ENCODE measurements at regions not wholly inside any gene's neighbourhood (a gene's known extent, or its start where the extent isn't known, plus 50 kb on each side); places are given as distances from the start of the nearest gene placed in this dataset.

DNA sequence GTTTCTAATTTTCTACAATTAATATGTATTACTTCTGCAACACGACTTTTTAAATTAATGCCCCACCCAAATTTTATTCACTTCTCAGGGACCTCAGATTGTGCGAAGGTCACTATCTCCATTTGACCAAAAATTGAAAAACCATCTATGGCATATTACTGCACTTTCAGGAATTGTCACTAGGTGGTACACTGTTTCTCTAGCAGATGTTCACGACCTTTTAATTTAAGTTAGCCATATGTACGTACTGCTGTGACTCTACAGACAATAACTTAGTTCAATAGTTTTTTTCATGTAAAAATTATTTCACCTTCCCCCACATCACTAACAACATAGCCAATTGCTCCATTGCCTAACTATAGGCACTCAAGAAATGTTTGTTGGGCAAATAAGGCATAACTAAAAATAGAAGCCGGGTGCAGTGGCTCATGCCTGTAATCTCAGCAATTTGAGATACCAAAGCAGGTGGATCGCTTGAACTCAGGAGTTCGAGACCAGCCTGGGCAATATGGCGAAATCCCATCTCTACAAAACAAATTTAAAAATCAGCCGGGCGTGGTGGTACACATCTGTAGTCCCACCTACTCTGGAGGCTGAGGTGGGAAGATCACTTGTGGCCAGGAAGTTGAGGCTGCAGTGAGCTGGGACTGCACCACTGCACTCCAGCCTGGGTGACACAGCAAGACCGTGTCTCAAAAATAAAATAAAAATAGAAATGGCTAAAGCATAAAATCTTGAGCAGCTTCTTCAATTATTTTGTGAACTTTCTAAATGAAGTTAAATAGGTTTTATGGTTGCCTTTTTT is 75.7 kb upstream of the PKN2 start:
- DNase-seq (peak; percentile 8), ATAC-seq (peak; percentile 87)
- Mint-ChIP-seq H3K4me1 (ENCODE audit: low read depth) (no peaks in the 10 kb centered on the region), H3K27me3 (peaks cover 2% of the 10 kb centered on the region), H3K27ac (no peak overlapping the region), H3K36me3 (ENCODE audit: low read depth) (no peaks in the 10 kb centered on the region), H3K4me3 (no peak overlapping the region), H3K9me3 (no peaks in the 10 kb centered on the region)
- ChIA-PET POLR2A (interaction anchor here (1.0 kb wide), 1 partner anchor 212 kb away, joined by 4 read pairs; no protein-coding TSS in a partner anchor), CTCF (interaction anchor here (1.5 kb wide), 1 partner anchor 428 kb away, joined by 4 read pairs; no protein-coding TSS in a partner anchor)
- intact Hi-C loops (cut with micrococcal nuclease), result no loop called here
- TF ChIP-seq, protein P1, sequence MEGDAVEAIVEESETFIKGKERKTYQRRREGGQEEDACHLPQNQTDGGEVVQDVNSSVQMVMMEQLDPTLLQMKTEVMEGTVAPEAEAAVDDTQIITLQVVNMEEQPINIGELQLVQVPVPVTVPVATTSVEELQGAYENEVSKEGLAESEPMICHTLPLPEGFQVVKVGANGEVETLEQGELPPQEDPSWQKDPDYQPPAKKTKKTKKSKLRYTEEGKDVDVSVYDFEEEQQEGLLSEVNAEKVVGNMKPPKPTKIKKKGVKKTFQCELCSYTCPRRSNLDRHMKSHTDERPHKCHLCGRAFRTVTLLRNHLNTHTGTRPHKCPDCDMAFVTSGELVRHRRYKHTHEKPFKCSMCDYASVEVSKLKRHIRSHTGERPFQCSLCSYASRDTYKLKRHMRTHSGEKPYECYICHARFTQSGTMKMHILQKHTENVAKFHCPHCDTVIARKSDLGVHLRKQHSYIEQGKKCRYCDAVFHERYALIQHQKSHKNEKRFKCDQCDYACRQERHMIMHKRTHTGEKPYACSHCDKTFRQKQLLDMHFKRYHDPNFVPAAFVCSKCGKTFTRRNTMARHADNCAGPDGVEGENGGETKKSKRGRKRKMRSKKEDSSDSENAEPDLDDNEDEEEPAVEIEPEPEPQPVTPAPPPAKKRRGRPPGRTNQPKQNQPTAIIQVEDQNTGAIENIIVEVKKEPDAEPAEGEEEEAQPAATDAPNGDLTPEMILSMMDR (IDR thresholded peaks at IDR 0.05), result peak; percentile 72

DNA sequence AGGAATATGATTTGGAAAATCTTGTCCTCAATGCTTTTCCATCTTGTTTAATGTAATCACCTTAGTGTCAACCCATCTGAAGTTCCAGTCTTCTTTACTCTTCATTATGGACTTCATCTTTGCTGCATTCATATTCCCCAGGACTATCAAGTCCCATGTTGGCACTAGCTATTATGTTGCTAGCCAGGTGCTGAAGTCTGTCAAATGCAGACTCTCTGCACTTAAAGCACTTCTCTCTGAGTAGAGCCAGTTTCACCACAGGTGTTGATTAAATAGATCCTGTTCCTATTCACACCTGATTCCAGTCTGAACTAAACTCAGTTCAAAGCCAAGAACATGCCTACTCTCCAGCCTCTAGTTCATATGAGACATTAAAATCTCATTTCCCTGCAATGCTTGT is 75.0 kb upstream of the PKN2 start:
- Mint-ChIP-seq H3K4me1 (ENCODE audit: low read depth) (no peaks in the 10 kb centered on the region), H3K9me3 (no peaks in the 10 kb centered on the region), H3K27me3 (peaks cover 2% of the 10 kb centered on the region), H3K27ac (no peak overlapping the region), H3K36me3 (ENCODE audit: low read depth) (no peaks in the 10 kb centered on the region), H3K4me3 (no peak overlapping the region)
- ChIA-PET POLR2A (interaction anchor here (1.0 kb wide), 1 partner anchor 212 kb away, joined by 4 read pairs; no protein-coding TSS in a partner anchor), CTCF (interaction anchor here (1.5 kb wide), 1 partner anchor 428 kb away, joined by 4 read pairs; no protein-coding TSS in a partner anchor)
- ATAC-seq (no peak), DNase-seq (no peak)
- intact Hi-C loops (cut with micrococcal nuclease), result no loop called here
- TF ChIP-seq, protein P1 (IDR thresholded peaks at IDR 0.05), result no peak

DNA sequence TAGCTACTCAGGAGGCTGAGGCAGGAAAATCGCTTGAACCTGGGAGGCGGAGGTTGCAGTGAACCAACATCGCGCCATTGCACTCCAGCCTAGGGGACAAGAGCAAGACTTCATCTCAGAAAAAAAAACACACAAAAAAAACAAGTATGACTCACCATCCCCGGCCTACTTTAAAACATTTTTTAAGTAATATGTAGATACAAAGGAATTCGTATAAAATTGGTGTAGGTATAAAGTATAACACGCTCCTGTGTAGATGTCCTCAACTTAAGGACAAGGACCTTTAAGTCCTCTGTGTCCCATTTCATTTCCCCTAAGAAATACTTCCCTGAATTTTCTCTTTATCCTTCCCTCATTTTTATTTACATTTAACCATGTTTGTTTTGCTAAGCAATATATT is 73.4 kb upstream of the PKN2 start:
- Mint-ChIP-seq H3K27me3 (peaks cover 3% of the 10 kb centered on the region), H3K4me1 (ENCODE audit: low read depth) (no peaks in the 10 kb centered on the region), H3K9me3 (peaks cover 1% of the 10 kb centered on the region), H3K4me3 (no peak overlapping the region), H3K27ac (no peak overlapping the region), H3K36me3 (ENCODE audit: low read depth) (no peaks in the 10 kb centered on the region)
- DNase-seq, result no peak
- TF ChIP-seq, protein P1 (IDR thresholded peaks at IDR 0.05), result no peak
- ChIA-PET CTCF (no interaction called here), POLR2A (no interaction called here)
- intact Hi-C loops (cut with micrococcal nuclease), result no loop called here
- no peak for ATAC-seq

DNA sequence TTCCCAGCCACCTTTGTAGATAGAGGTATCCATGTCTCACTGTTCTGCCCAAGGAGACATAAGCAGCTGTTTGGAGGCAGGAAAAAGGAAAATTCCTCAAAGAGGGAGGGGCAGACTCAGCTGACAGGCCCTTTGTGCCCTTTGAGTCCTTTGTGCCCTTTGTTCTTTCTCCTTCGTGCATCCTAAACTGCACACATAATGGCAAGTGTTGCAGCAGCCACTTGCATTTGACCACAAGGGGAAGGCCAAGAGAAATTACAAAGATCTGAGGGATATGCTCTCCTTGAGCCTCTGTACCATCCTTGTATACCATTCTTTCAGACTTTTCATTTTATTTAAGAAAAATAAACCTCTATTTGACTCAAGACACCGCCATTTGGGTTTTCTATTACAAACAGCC is 71.8 kb upstream of the PKN2 start:
- ChIA-PET CTCF (no interaction called here), POLR2A (interaction anchor here (0.6 kb wide), 1 partner anchor 245 kb away, joined by 3 read pairs; no protein-coding TSS in a partner anchor)
- TF ChIP-seq, protein P1 (IDR thresholded peaks at IDR 0.05), result no peak
- DNase-seq (no peak), ATAC-seq (no peak)
- Mint-ChIP-seq H3K9me3 (peaks cover 4% of the 10 kb centered on the region), H3K4me3 (no peak overlapping the region), H3K27ac (no peak overlapping the region), H3K4me1 (ENCODE audit: low read depth) (no peaks in the 10 kb centered on the region), H3K27me3 (peaks cover 4% of the 10 kb centered on the region), H3K36me3 (ENCODE audit: low read depth) (no peaks in the 10 kb centered on the region)
- intact Hi-C loops (cut with micrococcal nuclease), result no loop called here

DNA sequence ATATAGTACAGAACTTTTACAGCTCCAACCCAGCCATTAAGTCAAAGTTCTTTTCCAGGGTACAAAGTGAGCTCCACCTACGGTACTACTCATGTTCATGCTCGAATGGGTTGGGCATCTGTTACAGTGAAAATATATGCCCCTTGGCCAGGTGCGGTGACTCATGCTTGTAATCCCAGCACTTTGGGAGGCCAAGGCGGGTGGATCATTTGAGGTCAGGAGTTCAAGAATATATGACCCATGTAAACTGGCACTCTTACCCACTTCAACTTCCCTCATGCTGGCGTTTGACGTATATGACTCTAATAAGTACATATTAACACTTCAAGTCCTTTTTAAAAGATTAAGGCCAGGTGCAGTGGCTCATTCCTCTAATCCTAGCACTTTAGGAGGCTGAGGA is 71.3 kb upstream of the PKN2 start:
- POLR2A ChIA-PET, result no interaction called here
- CTCF ChIA-PET, result no interaction called here
- intact Hi-C loops (cut with micrococcal nuclease), result no loop called here
- ATAC-seq (no peak), DNase-seq (no peak)
- no peak overlapping the region for H3K27ac Mint-ChIP-seq
- H3K4me1 Mint-ChIP-seq (ENCODE audit: low read depth), result no peaks in the 10 kb centered on the region
- H3K27me3 Mint-ChIP-seq, result peaks cover 4% of the 10 kb centered on the region
- H3K36me3 Mint-ChIP-seq (ENCODE audit: low read depth), result peaks cover 2% of the 10 kb centered on the region
- peaks cover 8% of the 10 kb centered on the region for H3K9me3 Mint-ChIP-seq
- H3K4me3 Mint-ChIP-seq, result no peak overlapping the region
- TF ChIP-seq, protein P1 (IDR thresholded peaks at IDR 0.05), result no peak

Measured in activated CD8-positive, alpha-beta T cell treated with anti-CD3 and anti-CD28 coated beads for 36 hours (primary cell).